Gastrocnemius medialis (tissue), 4 donors: ENCODE measurements at regions not wholly inside any gene's neighbourhood (a gene's known extent, or its start where the extent isn't known, plus 50 kb on each side); places are given as distances from the start of the nearest gene placed in this dataset.

Experiments used
- ATAC-seq, 2 donors: fragments of 150-250 bp; one replicate each; pipeline ENCODE4 v1.9.1; 2016
- DNase-seq, 2 donors: peaks; one replicate each; pipeline ENCODE4 v3.0.0-alpha.2; 2019
- H3K27ac ChIP-seq, 4 donors: fragments of 200-600 bp; sonication (generic); 1 replicate in 1 of 4; 2 replicates in 3 of 4; pipeline ENCODE4 v1.5.1; 2016 to 2018; ENCODE audit warnings: mild to moderate bottlenecking in 2 of 4, moderate library complexity in 1 of 4
- H3K27me3 ChIP-seq, 3 donors: fragments of 200-600 bp; sonication (generic) in 2 of 3; 1 replicate in 1 of 3; 2 replicates in 2 of 3; pipeline versions ENCODE4 v1.5.1 to v1.6.0; 2016 to 2019; ENCODE audit warnings: mild to moderate bottlenecking in 1 of 3, moderate library complexity in 1 of 3
- H3K36me3 ChIP-seq, 2 donors: fragments of 200-600 bp; sonication (generic) in 1 of 2; one replicate each; pipeline ENCODE4 v1.5.1; 2017 to 2018
- H3K4me1 ChIP-seq, 2 donors: fragments of 200-600 bp; sonication (generic) in 1 of 2; one replicate each; pipeline ENCODE4 v1.5.1; 2016 to 2017; ENCODE audit warnings: mild to moderate bottlenecking in 2 of 2
- H3K4me3 ChIP-seq, 4 donors: fragments of 200-600 bp; sonication (generic) in 3 of 4; 1 replicate in 1 of 4; 2 replicates in 3 of 4; pipeline ENCODE4 v1.5.1; 2016 to 2019; ENCODE audit warnings: mild to moderate bottlenecking in 2 of 4
- H3K9me3 ChIP-seq, 3 donors: fragments of 200-600 bp; sonication (generic) in 2 of 3; 1 replicate in 1 of 3; 2 replicates in 2 of 3; pipeline ENCODE4 v1.5.1; 2016 to 2019
- CTCF ChIP-seq, 5 experiments: fragments of 450-650 bp in 3 of 5; fragments of 200-600 bp in 2 of 5; sonication (generic) in 2 of 5; IDR thresholded peaks in 4 of 5; conservative IDR thresholded peaks in 1 of 5; 1 replicate in 4 of 5; 2 replicates in 1 of 5; pipeline ENCODE4 v1.5.1; 2016 to 2019; ENCODE audit warnings: antibody characterized with exemption in 5 of 5, mild to moderate bottlenecking in 3 of 5, moderate library complexity in 3 of 5
- POLR2A ChIP-seq, 2 donors: fragments of 450-650 bp; IDR thresholded peaks; one replicate each; pipeline ENCODE4 v1.6.1; 2017; ENCODE audit warnings: antibody characterized with exemption in 2 of 2, mild to moderate bottlenecking in 2 of 2, moderate library complexity in 2 of 2
- in situ Hi-C, 4 donors: fragments of 200-750 bp; cut with MboI; loops; one replicate each; pipeline versions ENCODE4 v1.15.0 to v1.8.0; 2017; ENCODE audit warnings: low sequenced_read_pairs in 4 of 4
- intact Hi-C: fragments of 100-400 bp; cut with DNase I; formaldehyde crosslinking; loops from one replicate; pipeline ENCODE4 v1.15.1; 2023; ENCODE audit warnings: low total_unique reads

- in situ Hi-C loops: no loop called here
- ATAC-seq: no peak
- intact Hi-C loops: no loop called here
Observed at GRCh38 chr6:146881228-146882181, 282.7 kb downstream of the ADGB start.

DNA sequence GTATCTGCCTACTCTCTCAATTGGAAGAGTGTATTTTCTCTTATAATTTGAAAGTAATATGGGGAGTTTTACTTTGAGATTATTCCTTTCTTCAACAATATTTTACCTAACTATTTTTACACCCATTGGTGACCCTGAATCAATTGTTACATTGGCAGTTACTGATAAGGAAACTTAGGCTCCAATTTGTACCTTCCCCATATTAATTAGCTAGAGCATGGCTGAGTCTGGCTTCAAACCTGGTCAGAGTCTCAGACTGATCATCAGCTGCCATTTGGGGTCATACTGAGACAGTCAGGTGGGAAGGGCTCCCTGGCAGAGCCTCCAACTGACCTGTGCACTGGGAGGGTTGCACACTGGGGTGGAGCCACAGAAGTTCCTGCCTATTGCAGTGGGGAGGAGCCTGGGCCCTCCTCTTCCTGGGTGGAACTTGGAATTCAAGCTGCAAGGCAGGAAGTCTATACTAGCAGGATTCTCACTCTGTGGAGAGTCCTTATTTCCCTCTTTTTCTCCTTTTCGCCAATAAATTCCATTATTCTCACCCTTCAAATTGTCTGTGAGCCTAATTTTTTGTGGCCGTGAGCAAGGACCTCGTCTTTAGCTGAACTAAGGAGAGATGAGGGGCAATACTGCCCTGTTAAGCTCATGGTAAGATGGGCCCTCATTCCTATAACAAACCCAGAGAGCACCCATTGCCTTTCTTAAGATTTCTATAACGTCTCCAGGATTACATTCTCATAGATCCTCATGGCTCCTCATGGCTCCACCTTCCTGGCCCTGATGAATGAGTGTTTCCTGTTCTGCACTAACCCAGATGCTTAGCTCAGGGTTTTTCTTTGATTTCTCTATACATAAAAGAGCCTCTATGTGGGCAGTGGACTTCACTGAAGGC, 285.1 kb downstream of the ADGB start:
- DNase-seq (no peak), ATAC-seq (no peak)
- Histone ChIP-seq H3K36me3 (no peaks in the 10 kb centered on the region), H3K4me3 (no peak overlapping the region), H3K27me3 (no peaks in the 10 kb centered on the region), H3K4me1 (no peaks in the 10 kb centered on the region), H3K27ac (no peak overlapping the region), H3K9me3 (no peaks in the 10 kb centered on the region)
- intact Hi-C loops (no loop called here), in situ Hi-C loops (no loop called here)
- TF ChIP-seq POLR2A (IDR thresholded peaks at IDR 0.05) (no peak), CTCF (IDR thresholded peaks at IDR 0.05 in 4 of 5, conservative IDR thresholded peaks at IDR 0.05 in 1 of 5) (no peak)

More at GRCh38 chr6:146881228-146882181, 282.7 kb downstream of the ADGB start:
- Histone ChIP-seq H3K4me3 (no peak overlapping the region), H3K36me3 (no peaks in the 10 kb centered on the region), H3K27ac (no peak overlapping the region), H3K9me3 (no peaks in the 10 kb centered on the region), H3K27me3 (no peaks in the 10 kb centered on the region), H3K4me1 (peaks cover 0 to 3% of the 10 kb centered on the region in 2 donors)
- no peak for DNase-seq
- no peak for TF ChIP-seq CTCF (IDR thresholded peaks at IDR 0.05 in 4 of 5, conservative IDR thresholded peaks at IDR 0.05 in 1 of 5)
- no peak for TF ChIP-seq POLR2A (IDR thresholded peaks at IDR 0.05)

GRCh38 chr6:146884728-146885127, 286.0 kb downstream of the ADGB start:
- Histone ChIP-seq H3K27ac (no peak overlapping the region), H3K27me3 (no peaks in the 10 kb centered on the region), H3K4me1 (no peaks in the 10 kb centered on the region), H3K9me3 (no peaks in the 10 kb centered on the region), H3K36me3 (no peaks in the 10 kb centered on the region), H3K4me3 (no peak overlapping the region)
- TF ChIP-seq CTCF (IDR thresholded peaks at IDR 0.05 in 4 of 5, conservative IDR thresholded peaks at IDR 0.05 in 1 of 5) (no peak), POLR2A (IDR thresholded peaks at IDR 0.05) (no peak)
- intact Hi-C loops: no loop called here
- DNase-seq (no peak), ATAC-seq (no peak)
- in situ Hi-C loops: no loop called here

GRCh38 chr6:146885708-146886457, 287.1 kb downstream of the ADGB start:
- H3K27ac ChIP-seq: no peak overlapping the region
- H3K27me3 ChIP-seq: no peaks in the 10 kb centered on the region
- no peaks in the 10 kb centered on the region for H3K9me3 ChIP-seq
- ATAC-seq (no peak), DNase-seq (no peak)
- TF ChIP-seq CTCF (IDR thresholded peaks at IDR 0.05 in 4 of 5, conservative IDR thresholded peaks at IDR 0.05 in 1 of 5) (no peak), POLR2A (IDR thresholded peaks at IDR 0.05) (no peak)
- no peaks in the 10 kb centered on the region for H3K36me3 ChIP-seq
- H3K4me1 ChIP-seq: no peaks in the 10 kb centered on the region
- in situ Hi-C loops (no loop called here), intact Hi-C loops (no loop called here)
- H3K4me3 ChIP-seq: no peak overlapping the region
